Epithelial cell of prostate (primary cell): ENCODE measurements at regions not wholly inside any gene's neighbourhood (a gene's known extent, or its start where the extent isn't known, plus 50 kb on each side); places are given as distances from the start of the nearest gene placed in this dataset.

Source experiments
- DNase-seq: peaks from one replicate; pipeline ENCODE4 v3.0.0-alpha.2; 2011; ENCODE audit warnings: low read depth, low spot score
- H3K27ac ChIP-seq: fragments of 450-650 bp; 2 replicates; pipeline ENCODE4 v1.5.1; 2017; ENCODE audit warnings: mild to moderate bottlenecking

- no peak overlapping the region for H3K27ac ChIP-seq
- no peak for DNase-seq
Measured at GRCh38 chr15:39434751-39435238, 146.1 kb upstream of the THBS1 start.

GRCh38 chr15:39435244-39435643 is 145.6 kb upstream of the THBS1 start:
- no peak for DNase-seq
- H3K27ac ChIP-seq = no peak overlapping the region

- no peak for DNase-seq
- H3K27ac ChIP-seq = no peak overlapping the region
Measured at GRCh38 chr15:39438260-39438659, 142.6 kb upstream of the THBS1 start.

- DNase-seq = no peak
Measured at GRCh38 chr15:39438799-39439592, 141.9 kb upstream of the THBS1 start.

GRCh38 chr15:39442898-39443297 is 138.0 kb upstream of the THBS1 start:
- no peak overlapping the region for H3K27ac ChIP-seq
- no peak for DNase-seq

More at GRCh38 chr15:39438799-39439592, 141.9 kb upstream of the THBS1 start:
- no peak overlapping the region for H3K27ac ChIP-seq

GRCh38 chr15:39443659-39444219 is 137.1 kb upstream of the THBS1 start:
- DNase-seq = no peak
- no peak overlapping the region for H3K27ac ChIP-seq

- DNase-seq = no peak
- H3K27ac ChIP-seq = no peak overlapping the region
Measured at GRCh38 chr15:39444735-39445470, 136.0 kb upstream of the THBS1 start.

GRCh38 chr15:39445931-39446330 is 134.9 kb upstream of the THBS1 start:
- no peak for DNase-seq
- no peak overlapping the region for H3K27ac ChIP-seq

GRCh38 chr15:39447346-39447745 is 133.5 kb upstream of the THBS1 start:
- no peak overlapping the region for H3K27ac ChIP-seq
- DNase-seq = no peak

- no peak overlapping the region for H3K27ac ChIP-seq
- DNase-seq = no peak
Measured at GRCh38 chr15:39447881-39448280, 133.0 kb upstream of the THBS1 start.

GRCh38 chr15:39448409-39448808 is 132.5 kb upstream of the THBS1 start:
- no peak overlapping the region for H3K27ac ChIP-seq
- no peak for DNase-seq

- no peak overlapping the region for H3K27ac ChIP-seq
- no peak for DNase-seq
Measured at GRCh38 chr15:39451121-39451688, 129.7 kb upstream of the THBS1 start.

- DNase-seq = no peak
- no peak overlapping the region for H3K27ac ChIP-seq
Measured at GRCh38 chr15:39451871-39452270, 129.0 kb upstream of the THBS1 start.

GRCh38 chr15:39453620-39454019 is 127.3 kb upstream of the THBS1 start:
- H3K27ac ChIP-seq = no peak overlapping the region
- DNase-seq = no peak

- no peak overlapping the region for H3K27ac ChIP-seq
- no peak for DNase-seq
Measured at GRCh38 chr15:39454189-39454986, 126.5 kb upstream of the THBS1 start.

- peak; percentile 5 for DNase-seq
- H3K27ac ChIP-seq = no peak overlapping the region
Measured at GRCh38 chr15:39455471-39455991, 125.3 kb upstream of the THBS1 start.

GRCh38 chr15:39456159-39456558 is 124.7 kb upstream of the THBS1 start:
- no peak overlapping the region for H3K27ac ChIP-seq
- DNase-seq = no peak

- no peak for DNase-seq
- no peak overlapping the region for H3K27ac ChIP-seq
Measured at GRCh38 chr15:39456582-39457330, 124.1 kb upstream of the THBS1 start.

GRCh38 chr15:39458131-39458530 is 122.7 kb upstream of the THBS1 start:
- H3K27ac ChIP-seq = no peak overlapping the region
- no peak for DNase-seq
